B cell (primary cell): ENCODE measurements at regions not wholly inside any gene's neighbourhood (a gene's known extent, or its start where the extent isn't known, plus 50 kb on each side); places are given as distances from the start of the nearest gene placed in this dataset.

Source experiments
- EZH2 ChIP-seq: IDR thresholded peaks from 2 replicates; pipeline ENCODE4 v1.6.1; 2012; ENCODE audit warnings: borderline replicate concordance, low read depth, mild to moderate bottlenecking, moderate library complexity, low read length; ENCODE audit not compliant: insufficient read depth, poor library complexity, severe bottlenecking
- TF ChIP-seq, protein P1 (sequence below): fragments of 200-600 bp; IDR thresholded peaks from one replicate; pipeline ENCODE4 v1.8.0; 2022; ENCODE audit warnings: antibody characterized with exemption, mild to moderate bottlenecking

DNA sequence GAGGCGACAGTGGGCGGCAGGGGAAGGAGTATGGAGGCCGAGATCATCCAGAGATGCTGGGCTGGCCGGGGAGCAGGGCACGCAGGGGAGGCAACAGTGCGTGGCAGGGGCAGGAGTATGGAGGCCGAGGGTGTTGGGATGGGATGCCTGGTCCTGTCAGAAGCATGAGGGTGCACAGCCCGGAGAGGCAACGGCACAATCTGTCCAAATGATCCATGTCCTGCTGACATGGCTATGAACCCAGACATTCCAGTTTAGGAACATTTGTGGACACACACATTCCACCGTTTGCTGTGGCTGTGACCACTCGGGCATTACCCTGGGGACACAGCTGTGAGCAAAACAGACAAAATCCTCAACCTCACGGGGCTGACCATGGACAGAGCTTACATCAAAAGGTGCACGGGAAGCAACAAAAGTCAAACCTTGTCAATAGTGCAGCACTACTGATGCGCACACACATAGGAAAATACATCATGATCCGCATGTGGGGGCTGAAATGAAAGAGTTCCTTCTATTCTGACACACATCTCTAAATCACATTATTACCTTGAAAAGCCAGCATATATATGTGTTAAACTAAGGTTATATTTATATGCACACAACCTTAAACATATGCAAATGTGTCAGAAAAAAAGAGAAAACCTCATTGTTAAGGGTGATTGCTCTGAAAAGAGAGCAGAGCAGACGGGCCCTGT, 144.0 kb upstream of the GPC1 start:
- no peak for TF ChIP-seq EZH2
- TF ChIP-seq, protein P1, sequence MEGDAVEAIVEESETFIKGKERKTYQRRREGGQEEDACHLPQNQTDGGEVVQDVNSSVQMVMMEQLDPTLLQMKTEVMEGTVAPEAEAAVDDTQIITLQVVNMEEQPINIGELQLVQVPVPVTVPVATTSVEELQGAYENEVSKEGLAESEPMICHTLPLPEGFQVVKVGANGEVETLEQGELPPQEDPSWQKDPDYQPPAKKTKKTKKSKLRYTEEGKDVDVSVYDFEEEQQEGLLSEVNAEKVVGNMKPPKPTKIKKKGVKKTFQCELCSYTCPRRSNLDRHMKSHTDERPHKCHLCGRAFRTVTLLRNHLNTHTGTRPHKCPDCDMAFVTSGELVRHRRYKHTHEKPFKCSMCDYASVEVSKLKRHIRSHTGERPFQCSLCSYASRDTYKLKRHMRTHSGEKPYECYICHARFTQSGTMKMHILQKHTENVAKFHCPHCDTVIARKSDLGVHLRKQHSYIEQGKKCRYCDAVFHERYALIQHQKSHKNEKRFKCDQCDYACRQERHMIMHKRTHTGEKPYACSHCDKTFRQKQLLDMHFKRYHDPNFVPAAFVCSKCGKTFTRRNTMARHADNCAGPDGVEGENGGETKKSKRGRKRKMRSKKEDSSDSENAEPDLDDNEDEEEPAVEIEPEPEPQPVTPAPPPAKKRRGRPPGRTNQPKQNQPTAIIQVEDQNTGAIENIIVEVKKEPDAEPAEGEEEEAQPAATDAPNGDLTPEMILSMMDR = no peak
